H1 (cell line): ENCODE measurements at regions not wholly inside any gene's neighbourhood (a gene's known extent, or its start where the extent isn't known, plus 50 kb on each side); places are given as distances from the start of the nearest gene placed in this dataset.

Experiments
- KDM5A ChIP-seq: fragments of 200-600 bp; IDR thresholded peaks from 2 replicates; pipeline ENCODE4 v1.7.1; 2012; ENCODE audit warnings: mild to moderate bottlenecking, low read length, inconsistent platforms, mixed read lengths
- POLR2AphosphoS5 ChIP-seq: IDR thresholded peaks from 2 replicates; pipeline ENCODE4 v1.6.1; 2011; ENCODE audit warnings: low read depth, low read length
- POU5F1 ChIP-seq: IDR thresholded peaks from 2 replicates; pipeline ENCODE4 v1.6.1; 2011; ENCODE audit warnings: low read depth, mild to moderate bottlenecking, low read length, moderate library complexity
- TF ChIP-seq, protein P1 (sequence below), 3 experiments: IDR thresholded peaks; 1 replicate in 2 of 3; 2 replicates in 1 of 3; pipeline versions ENCODE4 v1.5.1 to v1.6.1; 2011; ENCODE audit warnings: low read length in 3 of 3, mild to moderate bottlenecking in 3 of 3, inconsistent platforms in 2 of 3, low read depth in 1 of 3, moderate library complexity in 1 of 3; ENCODE audit not compliant: insufficient read depth in 1 of 3; ENCODE audit errors: control extremely low read depth in 1 of 3

DNA sequence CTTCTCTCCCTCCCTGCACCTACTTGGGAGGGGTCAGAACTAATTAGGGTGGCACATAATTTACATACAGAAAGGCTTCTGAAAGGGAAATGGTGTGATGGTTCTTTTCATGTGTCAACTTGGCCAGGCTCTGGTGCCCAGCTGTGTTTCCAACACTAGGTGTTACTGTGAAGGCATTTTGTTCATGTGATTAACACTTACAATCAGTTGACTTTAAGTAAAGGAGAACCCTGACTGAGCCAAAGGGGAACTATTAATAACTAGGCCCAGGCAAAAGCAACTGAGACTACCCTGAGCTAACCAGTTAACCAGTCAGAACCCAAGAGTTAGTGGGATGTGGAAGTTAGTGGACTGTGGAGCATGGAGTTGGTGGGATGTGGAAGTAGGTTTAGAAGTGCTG lies 114.9 kb downstream of the SEC16B start:
- TF ChIP-seq, protein P1, sequence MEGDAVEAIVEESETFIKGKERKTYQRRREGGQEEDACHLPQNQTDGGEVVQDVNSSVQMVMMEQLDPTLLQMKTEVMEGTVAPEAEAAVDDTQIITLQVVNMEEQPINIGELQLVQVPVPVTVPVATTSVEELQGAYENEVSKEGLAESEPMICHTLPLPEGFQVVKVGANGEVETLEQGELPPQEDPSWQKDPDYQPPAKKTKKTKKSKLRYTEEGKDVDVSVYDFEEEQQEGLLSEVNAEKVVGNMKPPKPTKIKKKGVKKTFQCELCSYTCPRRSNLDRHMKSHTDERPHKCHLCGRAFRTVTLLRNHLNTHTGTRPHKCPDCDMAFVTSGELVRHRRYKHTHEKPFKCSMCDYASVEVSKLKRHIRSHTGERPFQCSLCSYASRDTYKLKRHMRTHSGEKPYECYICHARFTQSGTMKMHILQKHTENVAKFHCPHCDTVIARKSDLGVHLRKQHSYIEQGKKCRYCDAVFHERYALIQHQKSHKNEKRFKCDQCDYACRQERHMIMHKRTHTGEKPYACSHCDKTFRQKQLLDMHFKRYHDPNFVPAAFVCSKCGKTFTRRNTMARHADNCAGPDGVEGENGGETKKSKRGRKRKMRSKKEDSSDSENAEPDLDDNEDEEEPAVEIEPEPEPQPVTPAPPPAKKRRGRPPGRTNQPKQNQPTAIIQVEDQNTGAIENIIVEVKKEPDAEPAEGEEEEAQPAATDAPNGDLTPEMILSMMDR (IDR thresholded peaks at IDR 0.05; ENCODE audit: control extremely low read depth in 1 of 3, insufficient read depth in 1 of 3, low read depth in 1 of 3, low read length in 3 of 3): no peak
- TF ChIP-seq POLR2AphosphoS5 (no peak), POU5F1 (no peak), KDM5A (no peak)
